Esophagus muscularis mucosa (tissue), 4 donors: ENCODE measurements at regions not wholly inside any gene's neighbourhood (a gene's known extent, or its start where the extent isn't known, plus 50 kb on each side); places are given as distances from the start of the nearest gene placed in this dataset.

Source experiments
- DNase-seq: peaks from one replicate; pipeline ENCODE4 v3.0.0-alpha.2; 2017; ENCODE audit errors: extremely low spot score
- H3K27ac ChIP-seq, 4 donors: fragments of 200-600 bp; sonication (generic); replicated peaks in 1 of 4; 1 replicate in 3 of 4; 2 replicates in 1 of 4; pipeline ENCODE4 v1.5.1; 2016 to 2019; ENCODE audit warnings: mild to moderate bottlenecking in 1 of 4
- H3K27me3 ChIP-seq, 4 donors: fragments of 200-600 bp; sonication (generic); one replicate each; pipeline versions ENCODE4 v1.5.1 to v1.6.0; 2016 to 2019
- H3K36me3 ChIP-seq, 4 donors: fragments of 200-600 bp; sonication (generic); one replicate each; pipeline ENCODE4 v1.5.1; 2016 to 2019
- H3K4me1 ChIP-seq, 4 donors: fragments of 200-600 bp; sonication (generic); one replicate each; pipeline ENCODE4 v1.5.1; 2016 to 2019
- H3K4me3 ChIP-seq, 4 donors: fragments of 200-600 bp; sonication (generic); 1 replicate in 2 of 4; 2 replicates in 2 of 4; pipeline ENCODE4 v1.5.1; 2016 to 2019; ENCODE audit warnings: mild to moderate bottlenecking in 4 of 4, moderate library complexity in 1 of 4
- H3K9me3 ChIP-seq, 4 donors: fragments of 200-600 bp; sonication (generic); 1 replicate in 3 of 4; 2 replicates in 1 of 4; pipeline ENCODE4 v1.5.1; 2016 to 2019
- EP300 ChIP-seq: sonication (generic); formaldehyde crosslinking; IDR thresholded peaks from one replicate; pipeline ENCODE4 v1.6.1; 2017; ENCODE audit warnings: antibody characterized with exemption
- POLR2A ChIP-seq: fragments of 450-650 bp; IDR thresholded peaks from one replicate; pipeline ENCODE4 v1.6.1; 2017; ENCODE audit warnings: antibody characterized with exemption, moderate library complexity, mild to moderate bottlenecking, low read depth
- POLR2AphosphoS5 ChIP-seq, 2 donors: sonication (generic); formaldehyde crosslinking; IDR thresholded peaks; one replicate each; pipeline ENCODE4 v1.6.1; 2017; ENCODE audit warnings: antibody characterized with exemption in 2 of 2
- WGBS: methylation state at CpG from one replicate; pipeline ENCODE4 v1.1.5; 2018; 5-methylcytosine and 5-hydroxymethylcytosine counted together
- intact Hi-C: fragments of 100-400 bp; cut with DNase I; formaldehyde crosslinking; loops from one replicate; pipeline ENCODE4 v1.15.1; 2023
- TF ChIP-seq, protein P1 (sequence below), 3 experiments: fragments of 200-600 bp in 2 of 3; fragments of 450-650 bp in 1 of 3; sonication (generic) in 2 of 3; IDR thresholded peaks; one replicate each; pipeline ENCODE4 v1.5.1; 2017 to 2019; ENCODE audit warnings: antibody characterized with exemption in 3 of 3, mild to moderate bottlenecking in 2 of 3, moderate library complexity in 1 of 3

DNA sequence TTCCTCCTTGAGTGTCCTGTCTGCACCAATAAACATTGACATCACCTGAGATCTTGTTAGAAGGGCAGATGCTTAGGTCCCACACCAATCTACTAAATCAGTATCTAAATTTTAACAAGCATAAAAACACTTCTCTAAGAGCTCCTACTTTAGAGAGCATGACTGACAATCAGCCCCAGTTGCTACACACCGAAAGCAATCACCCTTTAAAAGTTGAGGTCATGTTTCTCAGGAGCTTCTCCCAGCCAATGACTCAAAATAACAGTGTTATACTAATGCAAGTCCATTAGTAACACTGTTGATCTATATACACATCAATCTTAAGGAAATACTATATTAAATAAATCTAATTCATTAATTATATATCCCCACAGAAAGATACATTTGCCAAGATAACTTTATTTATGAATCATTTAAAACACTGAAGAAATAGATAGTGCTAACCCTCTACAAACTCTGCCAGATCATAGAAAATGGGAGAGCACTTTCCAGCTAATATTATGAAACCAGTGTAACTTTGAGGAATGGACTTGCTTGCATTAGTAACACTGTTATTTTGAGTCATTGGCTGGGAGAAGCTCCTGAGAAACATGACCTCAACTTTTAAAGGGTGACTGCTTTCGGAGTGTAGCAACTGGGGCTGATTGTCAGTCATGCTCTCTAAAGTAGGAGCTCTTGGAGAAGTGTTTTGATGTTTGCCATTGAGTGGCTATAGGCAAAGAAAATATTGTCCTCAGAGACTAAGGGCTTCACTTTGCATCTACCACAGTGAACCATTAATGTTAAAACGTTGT is 109.8 kb upstream of the HDX start:
- no peaks in the 10 kb centered on the region for H3K4me1 ChIP-seq
- H3K27ac ChIP-seq = no peak overlapping the region
- no peaks in the 10 kb centered on the region for H3K9me3 ChIP-seq
- WGBS = 62% methylated on average over 3 of the region's 3 CpGs
- intact Hi-C loops = no loop called here
- no peaks in the 10 kb centered on the region for H3K36me3 ChIP-seq
- TF ChIP-seq, protein P1, sequence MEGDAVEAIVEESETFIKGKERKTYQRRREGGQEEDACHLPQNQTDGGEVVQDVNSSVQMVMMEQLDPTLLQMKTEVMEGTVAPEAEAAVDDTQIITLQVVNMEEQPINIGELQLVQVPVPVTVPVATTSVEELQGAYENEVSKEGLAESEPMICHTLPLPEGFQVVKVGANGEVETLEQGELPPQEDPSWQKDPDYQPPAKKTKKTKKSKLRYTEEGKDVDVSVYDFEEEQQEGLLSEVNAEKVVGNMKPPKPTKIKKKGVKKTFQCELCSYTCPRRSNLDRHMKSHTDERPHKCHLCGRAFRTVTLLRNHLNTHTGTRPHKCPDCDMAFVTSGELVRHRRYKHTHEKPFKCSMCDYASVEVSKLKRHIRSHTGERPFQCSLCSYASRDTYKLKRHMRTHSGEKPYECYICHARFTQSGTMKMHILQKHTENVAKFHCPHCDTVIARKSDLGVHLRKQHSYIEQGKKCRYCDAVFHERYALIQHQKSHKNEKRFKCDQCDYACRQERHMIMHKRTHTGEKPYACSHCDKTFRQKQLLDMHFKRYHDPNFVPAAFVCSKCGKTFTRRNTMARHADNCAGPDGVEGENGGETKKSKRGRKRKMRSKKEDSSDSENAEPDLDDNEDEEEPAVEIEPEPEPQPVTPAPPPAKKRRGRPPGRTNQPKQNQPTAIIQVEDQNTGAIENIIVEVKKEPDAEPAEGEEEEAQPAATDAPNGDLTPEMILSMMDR (IDR thresholded peaks at IDR 0.05) = no peak
- no peak for TF ChIP-seq POLR2A
- TF ChIP-seq EP300 = no peak
- no peak for TF ChIP-seq POLR2AphosphoS5 (IDR thresholded peaks at IDR 0.05)
- no peaks in the 10 kb centered on the region for H3K27me3 ChIP-seq
- DNase-seq = no peak
- H3K4me3 ChIP-seq = no peak overlapping the region

DNA sequence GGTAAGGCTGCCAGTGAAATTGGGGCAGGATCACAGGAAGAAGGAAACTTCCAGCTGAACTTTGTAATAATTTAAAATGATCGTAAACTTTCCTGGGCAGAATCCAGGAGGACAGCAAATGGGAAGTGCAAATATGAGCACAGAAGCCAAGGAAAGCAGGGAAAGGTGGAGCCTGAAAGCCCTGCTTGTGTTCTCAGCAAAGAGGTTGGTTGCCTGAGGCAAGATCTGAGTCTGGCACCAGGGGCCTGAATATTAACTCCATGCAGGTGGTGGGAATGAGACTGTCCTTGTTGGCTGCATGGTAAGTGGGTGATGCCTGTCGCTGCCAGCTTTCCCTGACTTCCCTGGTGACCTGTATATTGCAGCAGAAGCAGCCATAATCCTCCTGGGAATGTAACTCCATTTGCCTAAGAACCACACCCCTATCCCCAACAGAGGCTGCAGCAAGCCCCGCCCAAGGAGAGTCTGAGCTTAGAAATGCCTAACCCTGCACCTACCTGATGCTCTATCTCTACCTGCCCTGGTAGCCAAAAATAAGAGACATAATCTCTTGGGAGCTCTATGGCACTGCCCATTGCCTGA is 132.0 kb upstream of the HDX start:
- TF ChIP-seq EP300 (no peak), POLR2AphosphoS5 (IDR thresholded peaks at IDR 0.05) (no peak), POLR2A (no peak)
- TF ChIP-seq, protein P1 (IDR thresholded peaks at IDR 0.05) = no peak

DNA sequence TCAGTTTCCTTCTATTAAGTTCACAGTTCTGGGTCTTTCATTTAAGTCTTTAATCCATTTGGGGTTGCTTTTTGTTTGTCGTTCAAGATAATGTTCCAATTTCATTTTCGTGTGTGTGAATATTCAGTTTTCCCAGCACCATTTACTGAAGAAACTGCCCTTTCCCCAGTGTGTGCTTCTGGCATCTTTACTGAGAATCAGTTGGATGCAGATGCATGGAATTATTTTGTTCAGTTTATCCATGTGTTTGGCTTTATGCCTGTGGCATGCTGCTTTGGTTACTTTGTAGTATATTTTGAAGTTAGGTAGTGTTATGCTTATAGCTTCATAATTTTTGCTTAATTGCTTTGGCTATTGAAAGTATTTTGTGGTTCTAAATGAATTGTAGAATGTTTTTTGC is 163.8 kb upstream of the HDX start:
- H3K27me3 ChIP-seq = no peaks in the 10 kb centered on the region
- TF ChIP-seq EP300 (no peak), POLR2A (no peak), POLR2AphosphoS5 (IDR thresholded peaks at IDR 0.05) (no peak)
- TF ChIP-seq, protein P1 (IDR thresholded peaks at IDR 0.05) = no peak
- H3K27ac ChIP-seq = no peak overlapping the region
- H3K9me3 ChIP-seq = no peaks in the 10 kb centered on the region
- no peaks in the 10 kb centered on the region for H3K36me3 ChIP-seq
- H3K4me3 ChIP-seq = no peak overlapping the region
- no peak for DNase-seq
- intact Hi-C loops = no loop called here
- 56% methylated on average over 2 of the region's 2 CpGs for WGBS
- H3K4me1 ChIP-seq = no peaks in the 10 kb centered on the region

More for the DNA sequence above, 132.0 kb upstream of the HDX start:
- H3K36me3 ChIP-seq = no peaks in the 10 kb centered on the region
- H3K4me1 ChIP-seq = no peaks in the 10 kb centered on the region
- no peaks in the 10 kb centered on the region for H3K9me3 ChIP-seq
- no peak for DNase-seq
- no peak overlapping the region for H3K27ac ChIP-seq
- H3K4me3 ChIP-seq = no peak overlapping the region
- whole genome bisulfite sequencing = 73% methylated on average over 3 of the region's 3 CpGs
- intact Hi-C loops = no loop called here
- no peaks in the 10 kb centered on the region for H3K27me3 ChIP-seq

DNA sequence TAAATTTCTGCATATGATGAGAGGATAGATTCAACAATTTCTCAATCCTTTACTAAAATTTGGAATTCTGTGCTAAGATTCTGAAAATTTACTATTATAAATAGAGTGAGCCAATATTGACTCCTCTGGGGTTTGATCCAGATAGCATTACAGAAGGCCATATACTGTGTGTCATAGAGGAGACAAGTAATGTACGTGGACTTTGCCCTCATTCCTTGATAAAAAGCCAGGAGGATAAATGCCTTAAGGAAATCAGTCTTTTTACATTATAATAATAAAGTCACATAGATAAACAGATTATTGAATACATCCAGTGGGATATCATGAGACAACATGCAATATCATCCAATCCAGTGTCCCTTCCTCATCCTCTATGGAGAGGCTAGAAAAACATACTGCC is 188.0 kb upstream of the HDX start:
- intact Hi-C loops = no loop called here
- WGBS = 56% methylated on average over 1 of the region's 1 CpG
- Histone ChIP-seq H3K9me3 (no peaks in the 10 kb centered on the region), H3K4me3 (no peak overlapping the region), H3K27ac (no peak overlapping the region), H3K36me3 (no peaks in the 10 kb centered on the region), H3K4me1 (no peaks in the 10 kb centered on the region), H3K27me3 (no peaks in the 10 kb centered on the region)
- DNase-seq = no peak
- TF ChIP-seq POLR2A = no peak

DNA sequence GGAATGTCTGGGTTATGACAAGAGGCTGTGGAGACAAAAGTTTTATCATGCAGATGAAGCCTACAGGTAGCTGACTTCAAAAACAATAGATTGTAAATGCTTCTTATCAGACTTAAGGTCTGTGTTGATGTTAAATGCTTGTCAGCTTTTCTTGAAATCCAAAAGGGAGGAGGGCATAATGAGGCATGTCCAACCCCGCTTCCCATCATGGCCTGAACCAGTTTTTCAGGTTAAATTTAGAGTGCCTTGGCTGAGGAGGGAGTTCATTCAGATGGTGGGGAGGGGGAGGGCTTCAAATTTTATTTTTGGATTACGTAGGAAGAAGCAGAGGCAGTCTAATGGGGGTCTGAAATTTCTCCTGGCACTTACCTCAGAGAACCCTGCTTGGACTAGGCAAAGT is 207.7 kb upstream of the HDX start:
- WGBS = 63% methylated on average over 2 of the region's 2 CpGs
- TF ChIP-seq EP300 (no peak), POLR2AphosphoS5 (IDR thresholded peaks at IDR 0.05) (no peak), POLR2A (no peak)
- TF ChIP-seq, protein P1 (IDR thresholded peaks at IDR 0.05) = no peak
- H3K27me3 ChIP-seq = peaks cover 0 to 5% (median 0%) of the 10 kb centered on the region in 4 donors
- H3K4me1 ChIP-seq = no peaks in the 10 kb centered on the region
- no peak overlapping the region for H3K27ac ChIP-seq
- no peaks in the 10 kb centered on the region for H3K36me3 ChIP-seq
- intact Hi-C loops = no loop called here
- no peak for DNase-seq
- H3K9me3 ChIP-seq = no peaks in the 10 kb centered on the region
- H3K4me3 ChIP-seq = no peak overlapping the region
